SK-N-SH (cell line): ENCODE measurements at regions not wholly inside any gene's neighbourhood (a gene's known extent, or its start where the extent isn't known, plus 50 kb on each side); places are given as distances from the start of the nearest gene placed in this dataset.

Experiments
- CTCF ChIA-PET: fragments of 300-600, 350-600 bp; formaldehyde crosslinking; extraction: SDS; loops from one replicate; lab custom pipeline; 2021; lab: Yijun Ruan, JAX
- POLR2A ChIA-PET: fragments of 350-600 bp; sonication (Branson Sonifier 250); formaldehyde crosslinking; extraction: SDS; loops from one replicate; lab custom pipeline; 2020; ENCODE audit warnings: antibody characterized with exemption, inconsistent platforms; lab: Yijun Ruan, JAX
- DNase-seq: peaks from one replicate; pipeline ENCODE4 v3.0.0; 2012
- H2AFZ ChIP-seq: fragments of 200-600 bp; sonication (generic); 2 replicates; pipeline ENCODE4 v1.8.1; 2016; ENCODE audit warnings: antibody characterized with exemption, mild to moderate bottlenecking, low read depth
- H3F3A ChIP-seq: fragments of 200-600 bp; sonication (generic); replicated peaks from 2 replicates; pipeline ENCODE3; 2016; ENCODE audit warnings: antibody characterized with exemption, mild to moderate bottlenecking; ENCODE audit not compliant: insufficient read depth
- H3K27ac ChIP-seq, 2 experiments: fragments of 200-500 bp in 1 of 2; fragments of 200-600 bp in 1 of 2; sonication (Bioruptor generic) in 1 of 2; sonication (generic), shearing (Covaris generic) in 1 of 2; 2 replicates each; pipeline versions ENCODE4 v1.5.1 to v1.6.1; 2014 to 2016; ENCODE audit warnings: low read depth in 2 of 2, inconsistent platforms in 1 of 2, low read length in 1 of 2, mild to moderate bottlenecking in 1 of 2, mixed read lengths in 1 of 2
- H3K27me3 ChIP-seq: fragments of 200-600 bp; sonication (generic), shearing (Covaris generic); 2 replicates; pipeline ENCODE4 v1.6.1; 2016; ENCODE audit warnings: mixed run types; ENCODE audit not compliant: insufficient read depth
- H3K36me3 ChIP-seq, 2 experiments: fragments of 200-500 bp in 1 of 2; fragments of 200-600 bp in 1 of 2; sonication (Bioruptor generic) in 1 of 2; sonication (generic) in 1 of 2; replicated peaks in 1 of 2; 2 replicates each; pipeline versions ENCODE3 to v1.5.1; 2014 to 2016; ENCODE audit warnings: low read length in 1 of 2, mild to moderate bottlenecking in 1 of 2; ENCODE audit not compliant: insufficient read depth in 2 of 2, control insufficient read depth in 1 of 2
- H3K4me1 ChIP-seq, 2 experiments: fragments of 200-500 bp in 1 of 2; fragments of 200-600 bp in 1 of 2; sonication (Bioruptor generic) in 1 of 2; sonication (generic), shearing (Covaris generic) in 1 of 2; 2 replicates each; pipeline versions ENCODE4 v1.5.1 to v1.6.1; 2014 to 2016; ENCODE audit warnings: low read depth in 1 of 2, low read length in 1 of 2, mixed run types in 1 of 2; ENCODE audit not compliant: insufficient read depth in 2 of 2, control insufficient read depth in 1 of 2
- H3K4me2 ChIP-seq: fragments of 200-600 bp; sonication (generic), shearing (Covaris generic); 2 replicates; pipeline ENCODE4 v1.6.1; 2017; ENCODE audit warnings: mixed run types
- H3K4me3 ChIP-seq, 2 experiments: fragments of 200-500 bp in 1 of 2; fragments of 200-600 bp in 1 of 2; sonication (Bioruptor generic) in 1 of 2; sonication (generic), shearing (Covaris generic) in 1 of 2; 2 replicates each; pipeline versions ENCODE4 v1.5.1 to v1.8.1; 2014 to 2016; ENCODE audit warnings: low read depth in 2 of 2, inconsistent platforms in 1 of 2, low read length in 1 of 2, mild to moderate bottlenecking in 1 of 2, mixed read lengths in 1 of 2, moderate library complexity in 1 of 2
- H3K79me2 ChIP-seq: fragments of 200-600 bp; sonication (generic); 2 replicates; pipeline ENCODE4 v1.8.1; 2017; ENCODE audit warnings: mild to moderate bottlenecking; ENCODE audit not compliant: insufficient read depth
- H3K9ac ChIP-seq: fragments of 200-600 bp; sonication (generic); 2 replicates; pipeline ENCODE4 v1.6.1; 2017; ENCODE audit warnings: mixed run types
- H3K9me2 ChIP-seq: fragments of 200-600 bp; sonication (generic); 2 replicates; pipeline ENCODE4 v1.6.1; 2017; ENCODE audit warnings: mixed run types
- H3K9me3 ChIP-seq: fragments of 200-600 bp; sonication (generic); 2 replicates; pipeline ENCODE4 v1.6.1; 2017; ENCODE audit warnings: mixed run types, mild to moderate bottlenecking, moderate library complexity
- H4K20me1 ChIP-seq: fragments of 200-600 bp; sonication (generic); 2 replicates; pipeline ENCODE4 v1.6.1; 2017; ENCODE audit warnings: mild to moderate bottlenecking, mixed run types; ENCODE audit not compliant: insufficient read depth
- CTCF ChIP-seq: fragments of 200-600 bp; sonication (generic); IDR thresholded peaks from 2 replicates; pipeline ENCODE4 v1.6.1; 2017; ENCODE audit warnings: antibody characterized with exemption, mild to moderate bottlenecking, moderate library complexity
- FOSL2 ChIP-seq: IDR thresholded peaks from 2 replicates; pipeline ENCODE4 v1.4.0; 2012; ENCODE audit warnings: low read depth, mild to moderate bottlenecking, moderate library complexity, borderline replicate concordance
- FOXJ3 ChIP-seq: sonication (generic); formaldehyde crosslinking; IDR thresholded peaks from 2 replicates; pipeline ENCODE4 v1.5.1; 2020; ENCODE audit warnings: mild to moderate bottlenecking, missing genetic modification reagents
- JUND ChIP-seq: IDR thresholded peaks from 2 replicates; pipeline ENCODE4 v1.4.0; 2012
- MEF2A ChIP-seq: IDR thresholded peaks from 2 replicates; pipeline ENCODE4 v1.4.0; 2012; ENCODE audit warnings: low read depth, borderline replicate concordance
- MXI1 ChIP-seq: IDR thresholded peaks from 2 replicates; pipeline ENCODE4 v1.6.1; 2012; ENCODE audit warnings: mild to moderate bottlenecking, low read depth, low read length, improper control_type of control experiment
- PBX3 ChIP-seq: IDR thresholded peaks from 2 replicates; pipeline ENCODE4; 2012
- POLR2AphosphoS5 ChIP-seq: IDR thresholded peaks from 2 replicates; pipeline ENCODE4 v1.6.1; 2012; ENCODE audit warnings: low read depth, low read length
- RAD21 ChIP-seq: IDR thresholded peaks from 2 replicates; pipeline ENCODE4 v1.6.1; 2012; ENCODE audit warnings: mild to moderate bottlenecking, low read length
- RCOR1 ChIP-seq: fragments of 150-350 bp; IDR thresholded peaks from 2 replicates; pipeline ENCODE4 v1.6.1; 2017; ENCODE audit warnings: antibody characterized with exemption, low read length
- SMC3 ChIP-seq: IDR thresholded peaks from 2 replicates; pipeline ENCODE4 v1.6.1; 2012; ENCODE audit warnings: low read depth, low read length, improper control_type of control experiment
- TCF12 ChIP-seq: IDR thresholded peaks from 2 replicates; pipeline ENCODE4 v1.4.0; 2012
- YY1 ChIP-seq: IDR thresholded peaks from 2 replicates; pipeline ENCODE4 v1.4.0; 2012; ENCODE audit warnings: low read depth, mild to moderate bottlenecking
- WGBS: methylation state at CpG from one replicate; pipeline ENCODE4 v1.1.6; 2017; ENCODE audit warnings: low lambda C conversion rate; 5-methylcytosine and 5-hydroxymethylcytosine counted together
- TF ChIP-seq, protein P1 (sequence below): IDR thresholded peaks from 2 replicates; pipeline ENCODE4 v1.4.0; 2012; ENCODE audit warnings: low read depth, borderline replicate concordance
- TF ChIP-seq, protein P2 (sequence below): IDR thresholded peaks from 2 replicates; pipeline ENCODE4 v1.4.0; 2012; ENCODE audit warnings: low read depth

DNA sequence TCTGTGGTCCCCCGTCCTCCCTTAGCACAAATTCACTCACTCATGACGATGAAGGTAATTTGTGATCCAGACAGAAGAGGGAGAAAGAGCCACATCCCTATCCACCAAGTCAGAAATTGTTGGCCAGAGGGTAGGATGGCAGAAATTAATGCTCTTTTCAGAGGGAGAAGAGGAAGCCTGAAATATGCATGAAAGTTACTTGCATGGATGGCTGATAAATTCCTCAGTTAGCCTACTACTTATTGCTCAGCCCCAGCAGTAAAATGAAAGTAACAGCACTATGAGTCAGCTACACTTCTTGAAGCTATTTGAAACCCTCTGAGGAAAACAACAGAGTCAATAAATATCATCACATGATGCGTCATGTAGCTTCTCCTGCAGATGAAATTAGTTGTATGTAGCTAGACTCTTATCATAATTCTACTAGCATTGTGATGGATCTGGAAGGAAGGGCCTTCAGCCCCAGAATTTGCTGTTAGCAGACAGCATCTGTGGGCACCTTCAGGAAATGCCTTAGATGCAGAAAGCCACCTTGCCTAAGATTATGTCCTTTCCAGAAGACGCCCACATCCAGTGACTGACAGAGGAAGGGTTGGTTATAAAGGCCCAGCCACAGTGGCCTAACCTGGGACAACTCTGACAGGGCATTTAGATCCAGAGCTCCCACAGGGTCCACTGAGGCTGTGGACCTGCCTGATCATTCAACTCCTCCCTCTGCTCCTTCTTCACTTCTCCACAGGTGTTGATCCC, 81.2 kb upstream of the CCDC112 start:
- TF ChIP-seq RAD21 (peak; percentile 47), CTCF (peak; percentile 60), FOXJ3 (CRISPR knock-in tag) (no peak), FOSL2 (peak; percentile 70), PBX3 (peak; percentile 53; the same call in 1 of the 2 replicates), JUND (peak; percentile 70), TCF12 (peak; percentile 58; the same call in 1 of the 2 replicates), SMC3 (peak; percentile 43), MXI1 (no peak), POLR2AphosphoS5 (peak; percentile 22; the same call in 1 of the 2 replicates), YY1 (no peak), MEF2A (no peak), RCOR1 (no peak)
- TF ChIP-seq, protein P1, sequence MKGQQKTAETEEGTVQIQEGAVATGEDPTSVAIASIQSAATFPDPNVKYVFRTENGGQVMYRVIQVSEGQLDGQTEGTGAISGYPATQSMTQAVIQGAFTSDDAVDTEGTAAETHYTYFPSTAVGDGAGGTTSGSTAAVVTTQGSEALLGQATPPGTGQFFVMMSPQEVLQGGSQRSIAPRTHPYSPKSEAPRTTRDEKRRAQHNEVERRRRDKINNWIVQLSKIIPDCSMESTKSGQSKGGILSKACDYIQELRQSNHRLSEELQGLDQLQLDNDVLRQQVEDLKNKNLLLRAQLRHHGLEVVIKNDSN: peak; percentile 56; the same call in 1 of the 2 replicates
- TF ChIP-seq, protein P2, sequence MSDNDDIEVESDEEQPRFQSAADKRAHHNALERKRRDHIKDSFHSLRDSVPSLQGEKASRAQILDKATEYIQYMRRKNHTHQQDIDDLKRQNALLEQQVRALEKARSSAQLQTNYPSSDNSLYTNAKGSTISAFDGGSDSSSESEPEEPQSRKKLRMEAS: no peak
- Histone ChIP-seq H3K4me2 (peak overlapping the region; percentile 66), H3K36me3 (no peaks in the 10 kb centered on the region), H3K9ac (peak overlapping the region; percentile 32; the same call in 1 of the 2 replicates), H3K27me3 (no peaks in the 10 kb centered on the region), H3K4me3 (peak overlapping the region in 1 of 2 experiments; percentile 3; a peak in 1 of 4 replicates), H3K9me2 (no peaks in the 10 kb centered on the region), H3F3A (peaks cover 8% of the 10 kb centered on the region), H3K79me2 (no peaks in the 10 kb centered on the region), H3K27ac (peak overlapping the region in 1 of 2 experiments; percentile 63; a peak in 3 of 4 replicates), H3K9me3 (no peaks in the 10 kb centered on the region), H4K20me1 (no peaks in the 10 kb centered on the region), H2AFZ (peak overlapping the region; percentile 62; the same call in 1 of the 2 replicates), H3K4me1 (peaks cover 0 to 9% of the 10 kb centered on the region in 2 experiments; a peak in 2 of 4 replicates)
- ChIA-PET POLR2A (no interaction called here), CTCF (interaction anchor here (1.0 to 2.3 kb wide), 3 partner anchors 13 to 472 kb away, joined by 4 to 6 read pairs (median 5); no protein-coding TSS in a partner anchor)
- DNase-seq: no peak
- WGBS: 61% methylated on average over 4 of the region's 4 CpGs
